KOPT-K1 (cell line): ENCODE measurements at regions not wholly inside any gene's neighbourhood (a gene's known extent, or its start where the extent isn't known, plus 50 kb on each side); places are given as distances from the start of the nearest gene placed in this dataset.

Experiments used
- H3K27ac ChIP-seq: fragments of 200-600 bp; sonication (generic); 2 replicates; pipeline ENCODE4 v1.5.1; 2016; ENCODE audit warnings: antibody characterized with exemption, mild to moderate bottlenecking, low read depth, low read length; ENCODE audit not compliant: poor library complexity, severe bottlenecking
- H3K36me3 ChIP-seq: fragments of 200-600 bp; sonication (generic); 2 replicates; pipeline ENCODE4 v1.5.1; 2017; ENCODE audit warnings: antibody characterized with exemption, mild to moderate bottlenecking, low read length, moderate library complexity; ENCODE audit not compliant: insufficient read depth
- H3K9me3 ChIP-seq: fragments of 200-600 bp; sonication (generic); 2 replicates; pipeline ENCODE4 v1.5.1; 2017; ENCODE audit warnings: antibody characterized with exemption, low read length, mild to moderate bottlenecking; ENCODE audit not compliant: insufficient read depth, poor library complexity, severe bottlenecking

DNA sequence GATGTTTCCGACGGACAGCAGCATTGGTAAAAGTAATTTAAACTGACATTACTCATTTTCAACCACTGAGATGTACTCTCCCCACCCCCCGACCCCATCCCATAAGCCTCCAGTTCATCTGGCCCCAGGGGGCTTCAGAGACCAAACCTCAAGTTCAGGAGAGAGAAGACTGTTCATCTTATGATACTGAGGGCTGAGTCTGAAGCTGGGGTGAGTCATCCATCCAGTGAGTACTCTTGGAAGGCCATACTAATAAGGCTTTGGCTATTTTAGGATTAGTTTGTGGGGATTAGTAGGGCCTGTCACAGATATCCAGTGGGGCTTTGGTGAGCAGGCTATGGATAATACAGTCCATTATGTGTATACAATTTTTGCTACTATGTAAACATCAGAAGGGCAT is 125.3 kb upstream of the APCDD1 start:
- Histone ChIP-seq H3K27ac (no peak overlapping the region), H3K9me3 (no peaks in the 10 kb centered on the region), H3K36me3 (no peaks in the 10 kb centered on the region)

DNA sequence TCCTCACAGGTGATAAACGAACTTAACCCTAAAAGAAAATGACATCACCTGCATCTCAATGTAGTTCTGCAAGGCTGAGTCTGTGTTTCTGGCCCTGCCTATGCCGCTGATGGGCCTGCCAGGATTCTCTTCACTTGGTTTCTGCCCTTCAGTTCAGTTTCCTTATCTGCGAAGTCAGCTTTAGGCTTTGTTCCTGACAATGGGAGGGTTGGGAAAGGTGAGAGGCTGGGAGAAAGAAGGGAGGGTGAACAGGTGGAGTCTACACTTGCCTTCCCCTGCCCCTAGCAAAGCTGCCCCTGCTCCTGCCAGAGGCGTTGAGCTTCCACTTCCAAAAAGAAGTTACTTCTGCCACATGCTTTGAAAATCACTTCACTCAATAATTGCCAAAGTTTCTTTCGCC is 124.0 kb upstream of the APCDD1 start:
- H3K27ac ChIP-seq = no peak overlapping the region
- H3K36me3 ChIP-seq = no peaks in the 10 kb centered on the region
- H3K9me3 ChIP-seq = no peaks in the 10 kb centered on the region

DNA sequence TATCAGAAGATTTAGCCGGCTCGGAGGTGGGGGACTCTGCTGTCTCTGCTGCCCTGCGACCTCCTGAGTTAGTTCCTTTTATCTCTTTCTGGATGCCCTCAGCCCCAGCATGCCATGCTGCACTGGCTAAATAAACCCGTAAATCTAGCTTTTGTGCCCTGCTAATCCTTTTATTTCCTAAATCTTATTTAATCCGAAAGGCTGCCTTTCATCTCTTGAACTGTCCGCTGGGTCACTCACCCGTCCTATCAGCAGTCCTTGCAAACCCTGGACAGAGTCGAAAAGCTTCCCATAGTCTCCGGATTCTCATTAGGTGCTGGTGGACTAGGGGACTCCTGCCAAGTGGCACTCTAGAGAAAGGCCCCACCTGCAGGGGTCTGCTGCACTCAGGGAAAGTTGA is 122.0 kb upstream of the APCDD1 start:
- H3K36me3 ChIP-seq = no peaks in the 10 kb centered on the region
- no peaks in the 10 kb centered on the region for H3K9me3 ChIP-seq
- no peak overlapping the region for H3K27ac ChIP-seq

DNA sequence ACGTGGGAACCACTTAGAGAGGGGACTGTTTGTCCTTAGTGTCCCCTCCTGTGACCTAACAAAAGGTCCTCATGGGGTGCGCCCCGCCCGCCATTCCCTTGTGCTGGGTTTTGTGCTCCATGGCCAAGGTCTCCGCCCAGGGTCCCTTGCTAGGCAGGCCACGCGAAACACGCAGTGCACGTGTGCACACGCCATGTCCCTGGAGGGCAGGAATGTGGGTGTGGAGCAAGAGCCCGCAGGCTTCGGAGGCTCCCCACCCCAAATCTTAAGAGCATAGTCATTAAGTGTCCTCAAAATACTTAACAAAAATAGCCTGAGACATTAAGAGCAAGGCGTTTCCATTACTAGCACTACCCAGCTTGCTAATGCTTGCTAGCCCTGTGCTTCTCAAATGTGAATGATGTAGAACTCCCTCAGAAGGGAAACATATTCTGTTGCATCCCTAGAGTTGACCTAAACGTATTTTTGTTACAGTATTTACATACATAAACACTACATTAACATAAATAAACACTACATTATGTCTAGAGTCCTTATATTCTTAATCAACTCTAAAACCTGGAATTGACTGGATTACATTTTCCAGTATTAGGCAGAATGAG is 117.6 kb upstream of the APCDD1 start:
- Histone ChIP-seq H3K9me3 (peaks cover 8% of the 10 kb centered on the region), H3K27ac (no peak overlapping the region), H3K36me3 (no peaks in the 10 kb centered on the region)

DNA sequence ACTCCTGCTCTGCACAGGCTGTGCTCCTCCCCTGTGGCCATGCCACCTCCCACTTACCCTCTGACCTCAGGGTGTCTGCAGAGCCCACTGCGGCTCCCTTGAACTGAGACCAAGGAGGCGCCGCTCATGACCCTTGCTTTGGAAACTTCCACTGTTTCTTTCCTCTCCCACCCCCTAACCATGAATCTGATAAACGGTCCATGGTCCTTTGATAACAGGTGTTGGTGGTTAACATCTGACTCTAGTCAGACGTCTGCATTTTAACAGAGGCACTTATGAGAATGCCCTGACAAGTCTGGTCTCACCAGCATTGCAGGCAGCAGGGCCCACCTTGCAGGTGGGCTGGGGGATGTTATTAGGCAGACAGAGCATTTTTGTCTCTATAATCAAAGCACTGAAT is 113.6 kb upstream of the APCDD1 start:
- Histone ChIP-seq H3K9me3 (peaks cover 16% of the 10 kb centered on the region), H3K36me3 (no peaks in the 10 kb centered on the region), H3K27ac (peak overlapping the region; percentile 84)

DNA sequence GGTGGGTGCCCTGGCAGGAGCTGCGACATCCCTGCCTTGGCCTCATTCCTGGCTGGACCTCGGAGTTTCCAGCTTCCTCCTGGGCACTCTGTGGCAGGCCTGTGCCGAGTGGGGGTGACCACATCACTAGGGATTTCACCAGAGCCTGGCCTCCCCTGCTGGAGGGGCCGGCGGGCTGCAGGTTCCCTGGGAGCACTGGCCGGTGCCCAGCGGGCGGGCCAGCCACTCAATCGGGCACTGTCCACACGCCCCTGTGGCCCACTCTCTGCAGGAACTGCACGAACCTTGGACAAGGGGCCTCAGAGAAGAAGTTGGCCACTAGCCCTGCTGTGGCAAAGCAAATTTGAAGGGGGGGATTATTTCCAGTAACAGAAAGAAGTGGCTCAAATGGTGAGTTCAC is 110.7 kb upstream of the APCDD1 start:
- Histone ChIP-seq H3K27ac (peak overlapping the region; percentile 6), H3K9me3 (peaks cover 16% of the 10 kb centered on the region), H3K36me3 (no peaks in the 10 kb centered on the region)

DNA sequence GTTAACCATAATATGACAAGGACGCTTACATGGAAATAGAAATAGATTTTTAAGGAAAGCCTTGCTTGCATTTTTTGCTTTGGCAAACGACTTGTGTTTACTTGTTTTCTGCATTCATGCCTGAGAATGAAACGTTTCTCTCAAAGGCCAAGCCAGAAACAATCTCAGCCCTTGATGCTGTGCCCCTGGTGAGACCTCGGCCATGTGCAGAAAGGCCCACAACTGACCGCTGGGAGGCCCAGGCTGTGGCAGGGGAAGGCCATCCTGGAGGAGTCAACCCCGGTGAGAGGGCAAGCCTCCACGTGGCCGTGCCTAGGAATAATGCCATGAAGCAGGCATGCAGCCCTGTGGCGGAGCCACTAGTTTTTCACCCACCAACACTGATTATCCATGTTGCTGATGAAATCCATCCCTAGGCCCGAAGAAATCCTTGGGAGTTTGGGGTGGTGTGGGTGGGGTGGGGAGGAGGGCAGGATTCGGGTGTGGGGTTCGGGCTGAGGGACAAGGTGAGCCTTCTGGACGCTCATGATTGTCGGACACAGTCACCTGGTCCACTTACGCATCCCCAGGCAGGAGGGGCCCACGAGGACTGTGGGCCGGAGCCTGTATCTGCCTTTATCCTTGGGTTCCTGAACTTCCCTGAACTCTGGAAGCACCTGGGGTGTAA is 107.6 kb upstream of the APCDD1 start:
- Histone ChIP-seq H3K9me3 (peaks cover 8% of the 10 kb centered on the region), H3K36me3 (no peaks in the 10 kb centered on the region)

DNA sequence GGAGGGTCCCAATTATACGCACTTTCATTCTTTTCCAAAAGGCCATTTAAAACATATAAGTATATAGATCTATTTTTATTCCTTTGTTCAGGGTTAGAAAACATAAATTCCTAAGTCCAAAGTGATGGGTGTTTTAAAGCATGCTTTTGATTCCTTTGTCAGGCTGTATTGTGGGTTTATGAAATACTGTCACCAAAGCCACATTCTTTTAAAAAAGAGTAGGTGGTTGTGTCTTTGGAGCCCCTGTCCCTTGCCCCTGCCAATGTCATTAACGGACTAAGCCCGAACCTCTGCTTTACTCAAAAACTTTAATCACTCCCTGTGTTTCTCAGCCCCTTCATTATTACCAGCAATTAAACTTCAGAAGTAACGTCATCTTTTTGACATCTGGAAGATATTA is 104.9 kb upstream of the APCDD1 start:
- H3K36me3 ChIP-seq = no peaks in the 10 kb centered on the region
- H3K9me3 ChIP-seq = no peaks in the 10 kb centered on the region
- peak overlapping the region; percentile 17 for H3K27ac ChIP-seq

More for the DNA sequence above, 107.6 kb upstream of the APCDD1 start:
- H3K27ac ChIP-seq = no peak overlapping the region

DNA sequence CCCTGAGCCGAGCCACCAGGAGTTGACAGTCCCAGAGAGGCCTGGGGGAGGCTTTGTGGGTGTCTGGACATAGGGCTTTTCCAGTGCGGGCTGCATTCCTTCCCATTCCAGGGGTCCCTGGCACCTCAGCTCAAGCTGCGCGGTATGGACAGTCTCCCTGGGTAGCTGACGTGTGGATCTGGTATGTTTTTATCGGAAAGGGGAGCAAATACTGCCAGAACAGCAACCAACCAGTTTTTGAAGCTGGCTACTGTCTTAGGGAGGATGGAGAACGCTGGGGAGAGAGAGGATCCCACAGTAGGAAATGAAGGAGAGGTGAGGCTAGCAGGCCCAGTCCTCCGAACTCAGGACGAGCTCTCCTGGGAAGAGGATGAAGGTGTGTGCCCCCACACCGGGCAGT is 103.8 kb upstream of the APCDD1 start:
- H3K36me3 ChIP-seq = no peaks in the 10 kb centered on the region
- H3K27ac ChIP-seq = no peak overlapping the region
- peaks cover 9% of the 10 kb centered on the region for H3K9me3 ChIP-seq

DNA sequence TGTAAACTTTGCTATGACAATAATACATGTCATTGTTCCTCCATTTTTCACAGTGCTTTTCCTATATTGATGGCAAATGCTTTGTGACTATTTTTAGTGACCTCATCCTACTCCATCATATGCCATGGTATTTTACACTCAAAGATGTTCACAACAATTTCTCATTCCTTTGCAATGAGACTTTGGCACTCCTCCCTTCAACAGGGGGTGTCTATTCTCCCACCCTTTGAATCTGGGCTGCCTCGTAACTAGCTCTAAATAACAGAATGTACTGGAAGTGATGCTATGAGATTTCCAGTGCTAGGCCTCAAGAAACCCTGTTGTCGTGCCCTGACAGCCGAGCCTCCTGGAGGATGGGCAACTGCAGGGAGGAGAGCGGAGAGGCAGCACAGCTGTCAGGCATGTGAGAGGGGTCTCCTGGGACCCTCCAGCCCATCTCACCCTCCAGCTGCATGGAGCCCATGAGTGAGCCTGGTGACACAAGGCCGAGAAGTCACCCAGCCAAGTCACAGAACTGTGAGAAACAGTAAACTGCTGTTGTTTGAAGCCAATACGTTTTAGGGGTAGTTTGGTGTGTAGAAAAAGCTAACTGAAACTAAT is 103.1 kb upstream of the APCDD1 start:
- Histone ChIP-seq H3K27ac (no peak overlapping the region), H3K9me3 (peaks cover 15% of the 10 kb centered on the region), H3K36me3 (no peaks in the 10 kb centered on the region)

DNA sequence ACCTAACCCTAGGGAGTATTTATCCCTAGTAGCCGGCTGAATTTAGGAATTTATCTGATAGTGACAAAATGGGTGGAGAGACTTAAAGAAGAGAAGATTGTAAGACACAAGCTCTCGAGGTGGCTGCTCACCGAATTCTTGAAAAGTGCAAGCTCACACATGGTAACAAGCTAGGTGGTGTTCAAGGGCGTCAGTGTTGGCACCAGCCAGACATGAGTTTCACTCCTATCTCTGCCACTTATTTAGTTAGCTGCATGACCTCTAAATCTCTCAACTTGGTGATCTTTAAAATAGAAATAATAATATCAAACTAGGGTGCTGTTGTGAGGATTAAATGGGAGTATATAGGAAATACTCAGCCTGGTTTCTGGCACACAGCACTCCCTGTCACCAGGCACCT is 102.6 kb upstream of the APCDD1 start:
- no peak overlapping the region for H3K27ac ChIP-seq
- H3K36me3 ChIP-seq = no peaks in the 10 kb centered on the region

DNA sequence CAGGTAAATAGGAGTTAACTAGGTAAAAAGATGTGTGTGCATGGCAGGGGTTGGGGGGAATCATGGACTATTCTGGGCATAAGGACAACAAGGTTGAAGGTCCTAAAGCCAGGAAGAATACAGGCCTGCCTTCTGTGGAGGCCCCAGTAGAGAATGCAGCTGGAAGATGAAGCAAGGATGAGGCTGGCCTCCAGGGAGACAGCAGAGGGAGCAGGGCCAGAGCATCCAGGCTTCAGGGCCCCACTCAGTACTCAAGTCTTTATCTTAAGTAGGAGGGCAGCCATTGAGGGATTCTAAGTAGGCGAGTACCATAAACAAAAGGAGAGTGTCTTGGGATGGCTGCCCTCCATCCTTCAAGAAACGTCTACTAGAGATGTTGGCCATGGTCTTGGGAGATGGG is 101.8 kb upstream of the APCDD1 start:
- H3K27ac ChIP-seq = no peak overlapping the region
- H3K9me3 ChIP-seq = peaks cover 29% of the 10 kb centered on the region
- H3K36me3 ChIP-seq = no peaks in the 10 kb centered on the region

More for the DNA sequence above, 102.6 kb upstream of the APCDD1 start:
- peaks cover 21% of the 10 kb centered on the region for H3K9me3 ChIP-seq

DNA sequence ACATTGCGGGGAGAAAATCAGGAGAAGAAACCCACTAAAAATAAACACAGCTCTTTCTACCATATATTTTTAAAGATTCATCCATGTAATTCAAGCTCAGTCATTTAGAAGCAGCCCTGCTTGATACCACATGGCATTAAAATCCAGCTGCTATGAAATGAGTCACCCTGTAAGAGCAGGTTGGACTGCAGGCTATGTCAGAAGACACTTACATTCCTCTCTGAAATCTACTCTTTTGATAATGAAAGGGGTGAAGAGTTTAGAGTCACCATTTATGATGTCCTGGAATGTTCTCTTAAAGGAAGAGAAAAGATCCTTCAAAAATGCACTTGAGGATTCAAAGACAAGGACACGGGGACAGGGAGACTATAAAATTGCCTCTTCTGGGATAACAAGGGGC is 100.6 kb upstream of the APCDD1 start:
- Histone ChIP-seq H3K9me3 (peaks cover 32% of the 10 kb centered on the region), H3K27ac (no peak overlapping the region), H3K36me3 (no peaks in the 10 kb centered on the region)

DNA sequence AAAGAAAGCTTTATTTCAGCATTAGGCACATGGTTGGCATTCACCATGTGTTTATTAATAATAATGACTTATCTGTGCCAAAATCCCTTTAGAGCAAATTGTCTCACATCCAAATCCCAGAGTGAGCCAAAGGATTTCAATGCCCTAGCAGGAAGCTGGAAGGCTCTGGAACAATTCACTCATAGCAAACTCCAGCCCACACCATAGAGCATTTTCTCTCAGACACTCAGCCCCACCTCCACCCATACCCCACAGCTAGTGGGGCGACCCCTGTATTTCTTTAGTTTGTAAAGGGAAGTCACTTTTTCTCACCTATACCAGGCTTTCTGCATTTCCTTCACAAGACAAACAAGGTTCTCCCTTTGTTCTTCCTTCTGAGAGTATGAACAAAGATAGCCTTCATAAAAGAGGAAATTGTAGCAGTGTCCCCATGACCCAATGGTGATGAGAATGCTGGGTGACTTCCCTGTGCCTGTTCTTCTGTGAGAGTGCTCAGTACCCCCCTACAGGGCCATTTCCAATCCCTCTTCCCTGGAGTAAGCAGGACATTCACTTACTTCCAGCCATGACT is 100.1 kb upstream of the APCDD1 start:
- Histone ChIP-seq H3K36me3 (no peaks in the 10 kb centered on the region), H3K27ac (no peak overlapping the region), H3K9me3 (peaks cover 32% of the 10 kb centered on the region)

DNA sequence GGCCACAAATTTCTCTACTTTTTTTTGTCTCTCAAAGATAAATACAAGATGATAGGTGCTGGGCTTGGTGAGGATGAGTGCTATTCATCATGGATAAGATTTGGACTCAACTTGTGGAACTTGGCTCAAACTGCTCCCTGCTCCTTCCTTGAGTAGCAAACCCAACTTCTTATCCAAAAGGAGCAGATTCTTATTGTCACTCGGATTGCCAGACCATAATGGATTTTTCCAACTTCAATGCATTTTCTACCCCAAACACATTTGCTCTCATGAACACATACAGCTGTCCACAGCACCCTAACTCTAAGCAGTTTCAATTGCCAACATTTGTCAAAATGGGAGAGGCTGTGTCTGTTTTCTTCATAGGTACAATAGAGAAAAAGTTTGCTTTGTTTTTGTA is 99.5 kb upstream of the APCDD1 start:
- Histone ChIP-seq H3K27ac (no peak overlapping the region), H3K9me3 (peaks cover 32% of the 10 kb centered on the region), H3K36me3 (no peaks in the 10 kb centered on the region)
